NOMO-1 (cell line): ENCODE measurements at regions not wholly inside any gene's neighbourhood (a gene's known extent, or its start where the extent isn't known, plus 50 kb on each side); places are given as distances from the start of the nearest gene placed in this dataset.
"Not testable (repeated sequence)": the region's sequence is repeated elsewhere in the genome, so short reads cannot be mapped to it uniquely, and the experiment has no call there.

Experiments used
- DNase-seq, 2 experiments: peaks; one replicate each; lab custom pipeline; 2025; ENCODE audit not compliant: unreplicated experiment in 2 of 2; lab: John Stamatoyannopoulos, UW

DNA sequence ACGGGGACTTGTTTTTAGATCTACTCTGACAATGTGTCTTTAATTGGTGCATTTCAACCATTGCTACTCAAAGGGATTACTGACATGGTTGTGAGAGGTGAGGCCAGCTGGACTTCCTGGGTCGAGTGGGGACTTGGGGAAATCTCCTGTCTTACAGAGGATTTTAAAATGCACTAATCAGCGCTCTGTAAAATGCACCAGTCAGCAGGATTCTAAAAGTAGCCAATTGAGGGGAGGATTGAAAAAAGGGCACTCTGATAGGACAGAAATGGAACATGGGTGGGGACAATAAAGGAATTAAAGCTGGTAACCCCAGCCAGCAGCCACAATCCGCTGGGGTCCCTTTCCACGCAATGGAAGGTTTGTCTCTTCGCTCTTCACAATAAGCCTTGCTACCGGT, 122.5 kb upstream of the SNRPN start:
- no peak for DNase-seq

DNA sequence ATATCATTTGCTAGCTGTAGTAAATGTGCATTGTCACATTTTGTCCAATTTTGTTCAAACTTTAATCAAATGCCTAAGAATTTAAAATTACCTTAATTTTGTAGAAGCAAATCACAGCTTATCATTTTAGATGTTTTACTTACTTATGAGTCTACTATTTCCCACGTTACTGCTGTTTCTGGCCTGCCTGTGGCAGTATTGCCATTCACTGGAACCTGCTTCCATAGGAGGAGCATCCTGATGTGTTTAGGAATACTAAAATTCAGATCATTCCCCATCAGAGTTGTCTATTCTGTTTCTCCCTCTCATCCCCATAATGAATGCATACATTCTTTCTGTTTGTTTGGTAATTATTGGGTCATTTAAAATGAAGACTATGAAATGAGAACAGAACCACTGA, 119.5 kb upstream of the SNRPN start:
- no peak for DNase-seq

DNA sequence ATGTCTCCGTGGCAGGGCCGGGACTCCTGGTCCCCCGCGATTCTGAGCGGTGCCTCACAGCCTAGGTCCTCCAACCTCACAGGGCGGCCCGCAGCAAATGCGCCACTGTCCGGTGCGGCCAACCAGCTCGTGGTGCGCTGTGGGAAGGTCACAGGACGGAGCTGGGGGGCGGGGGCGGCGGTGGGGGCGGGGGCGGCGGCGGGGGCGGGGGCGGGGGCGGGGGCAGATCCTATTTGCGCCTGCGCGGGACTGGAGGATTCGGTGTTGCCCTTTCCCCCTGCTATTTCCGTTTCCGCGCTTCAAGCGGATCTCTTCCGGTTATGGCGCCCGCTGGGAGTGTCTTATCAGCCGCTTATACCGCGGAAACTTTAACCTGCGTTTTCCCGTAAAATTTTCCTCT, 106.7 kb upstream of the SNRPN start:
- no peak for DNase-seq

DNA sequence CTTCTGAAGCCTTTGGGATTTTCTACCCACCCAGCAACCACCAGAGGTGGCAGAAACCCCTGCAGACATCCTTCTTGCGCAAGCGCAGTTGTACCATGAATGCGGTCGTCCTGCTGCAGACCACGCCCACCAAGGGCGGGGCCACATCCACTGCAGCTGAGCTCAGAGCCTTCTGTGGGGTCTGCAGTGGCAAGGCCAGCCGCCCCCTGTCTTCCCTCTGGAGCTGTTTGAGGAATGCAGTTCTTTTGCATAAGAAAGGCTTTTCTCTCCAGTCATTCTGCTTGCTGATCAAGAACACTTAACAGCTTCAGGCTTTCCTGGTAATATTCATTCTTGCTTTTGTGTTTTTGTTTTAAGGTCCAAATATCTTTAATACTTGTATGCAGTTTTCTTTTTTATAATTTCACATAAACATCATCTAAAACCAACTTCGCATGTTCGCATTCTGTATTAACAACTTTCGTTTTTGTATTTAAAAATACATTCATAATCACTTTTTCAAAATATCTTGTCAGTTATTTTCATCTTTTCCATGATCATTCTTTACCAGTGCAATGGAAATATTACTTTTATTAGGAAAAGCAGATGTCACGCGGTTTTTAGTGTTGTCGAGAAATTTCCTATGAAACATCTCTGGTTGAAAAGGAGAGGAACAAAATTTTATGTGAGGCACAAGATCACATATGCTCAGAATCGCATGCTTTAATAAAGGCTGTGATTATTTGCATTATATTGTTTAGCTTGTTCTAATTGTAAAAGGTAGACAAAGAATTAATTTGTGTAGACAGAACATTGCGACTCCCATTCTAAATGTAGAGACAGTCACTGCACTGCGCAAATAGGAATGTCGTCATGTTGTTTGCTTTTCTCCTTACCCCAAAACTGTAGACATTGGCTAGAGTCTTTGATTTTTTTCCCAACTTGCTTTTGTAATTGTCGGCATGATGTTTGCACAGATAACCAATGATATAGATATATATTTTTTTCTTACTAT, 98.1 kb upstream of the SNRPN start:
- DNase-seq = no peak

DNA sequence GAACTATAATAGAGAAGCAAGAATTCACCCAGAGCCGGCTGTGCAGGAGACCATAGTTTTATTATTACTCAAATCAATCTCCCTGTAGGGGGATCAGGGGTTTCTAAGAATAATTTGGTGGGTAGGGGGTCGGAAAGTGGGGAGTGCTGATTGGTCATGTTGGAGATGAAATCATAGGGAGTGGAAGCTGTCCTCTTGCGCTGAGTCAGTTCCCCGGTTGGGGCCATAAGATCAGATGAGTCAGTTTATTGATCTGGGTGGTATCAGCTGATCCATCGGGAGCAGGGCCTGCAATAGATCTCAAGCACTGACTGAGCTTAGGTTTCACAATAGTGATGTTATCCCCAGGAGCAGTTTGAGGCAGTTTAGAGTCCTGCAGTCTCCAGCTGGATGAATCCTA, 97.0 kb upstream of the SNRPN start:
- no peak for DNase-seq

DNA sequence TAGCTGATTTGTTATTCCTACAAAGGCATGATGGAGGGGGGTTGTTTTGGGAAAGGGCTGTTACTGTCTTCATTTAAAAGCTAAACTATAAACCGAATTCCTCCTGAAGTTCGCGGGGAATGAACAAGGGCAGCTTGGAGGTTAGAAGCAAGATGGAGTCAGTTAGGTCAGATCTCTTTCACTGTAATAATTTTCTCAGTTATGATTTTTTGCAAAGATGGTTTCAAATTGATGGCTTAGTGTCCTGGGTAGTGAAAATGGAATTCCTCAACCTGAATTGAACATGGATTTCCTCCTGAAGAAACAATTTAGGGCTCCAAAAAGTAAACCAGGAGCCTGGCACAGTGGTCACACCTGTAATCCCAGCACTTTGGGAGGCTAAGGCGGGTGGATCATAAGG, 96.6 kb upstream of the SNRPN start:
- not testable (repeated sequence) for DNase-seq

DNA sequence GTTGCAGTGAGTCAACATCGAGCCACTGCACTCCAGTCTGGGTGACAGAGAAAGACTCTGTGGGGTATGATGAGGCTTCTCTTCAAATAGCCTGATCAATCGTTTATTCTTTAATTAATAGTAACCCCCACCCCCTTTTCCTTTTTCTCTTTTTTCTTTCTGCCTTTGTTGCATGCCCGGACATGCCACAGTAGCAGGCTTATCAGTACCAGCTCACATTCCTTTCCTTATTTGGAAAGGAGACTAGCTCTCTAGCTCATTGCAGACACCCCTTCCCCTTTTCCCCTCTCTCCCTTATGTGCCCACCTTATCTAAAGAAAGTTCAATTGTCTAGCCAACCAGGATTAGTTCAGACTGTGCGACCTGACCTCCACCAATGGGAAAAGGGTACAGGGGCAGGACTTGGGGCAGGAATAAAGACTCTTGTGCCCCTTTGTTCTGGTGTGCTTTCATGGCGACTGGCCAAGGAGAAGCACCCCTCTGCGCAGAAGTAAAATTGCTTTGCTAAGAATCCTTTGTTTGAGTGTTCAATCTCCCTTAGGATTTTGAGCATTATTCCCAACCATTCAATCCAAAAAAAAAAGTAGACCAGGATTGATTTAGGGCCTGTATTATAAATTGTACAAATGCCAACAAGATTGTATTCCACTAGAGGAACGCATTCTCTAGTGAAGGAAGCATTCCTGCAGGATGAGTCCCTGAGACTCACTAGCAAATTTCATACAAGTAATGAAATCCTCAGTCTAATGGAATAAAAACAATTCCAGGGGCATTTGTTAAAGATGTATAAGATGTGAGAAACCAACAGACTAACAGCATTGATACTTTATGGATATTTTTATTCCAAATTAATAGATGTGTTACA, 95.8 kb upstream of the SNRPN start:
- DNase-seq = no peak

DNA sequence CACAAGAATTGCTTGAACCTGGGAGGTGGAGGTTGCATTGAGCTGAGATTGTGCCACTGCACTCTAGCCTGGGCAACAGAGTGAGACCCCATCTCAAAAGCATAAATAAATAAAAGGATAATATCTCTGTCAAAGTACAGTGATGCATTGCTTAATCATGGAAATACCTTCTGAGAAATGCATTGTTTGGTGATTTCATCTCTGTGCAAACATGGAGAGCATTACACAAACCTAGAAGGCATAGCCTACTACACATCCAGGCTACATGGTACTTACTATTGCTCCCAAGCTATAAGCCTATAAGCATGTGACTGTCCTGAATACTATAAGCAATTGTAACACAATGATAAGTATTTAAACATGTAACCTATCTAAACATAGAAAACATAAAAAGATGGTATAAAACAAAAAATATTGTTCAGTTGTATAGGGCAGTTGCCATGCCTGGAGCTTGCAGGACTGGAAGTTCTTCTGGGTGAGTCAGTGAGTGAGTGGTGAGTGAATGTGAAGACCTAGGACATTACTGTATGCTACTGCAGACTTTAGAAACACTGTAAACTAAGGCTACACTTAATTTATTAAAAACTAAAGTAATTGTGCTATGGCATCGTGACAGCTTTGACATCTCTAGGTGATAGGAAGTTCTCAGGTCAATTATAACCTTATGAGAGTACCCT, 93.6 kb upstream of the SNRPN start:
- DNase-seq = no peak

DNA sequence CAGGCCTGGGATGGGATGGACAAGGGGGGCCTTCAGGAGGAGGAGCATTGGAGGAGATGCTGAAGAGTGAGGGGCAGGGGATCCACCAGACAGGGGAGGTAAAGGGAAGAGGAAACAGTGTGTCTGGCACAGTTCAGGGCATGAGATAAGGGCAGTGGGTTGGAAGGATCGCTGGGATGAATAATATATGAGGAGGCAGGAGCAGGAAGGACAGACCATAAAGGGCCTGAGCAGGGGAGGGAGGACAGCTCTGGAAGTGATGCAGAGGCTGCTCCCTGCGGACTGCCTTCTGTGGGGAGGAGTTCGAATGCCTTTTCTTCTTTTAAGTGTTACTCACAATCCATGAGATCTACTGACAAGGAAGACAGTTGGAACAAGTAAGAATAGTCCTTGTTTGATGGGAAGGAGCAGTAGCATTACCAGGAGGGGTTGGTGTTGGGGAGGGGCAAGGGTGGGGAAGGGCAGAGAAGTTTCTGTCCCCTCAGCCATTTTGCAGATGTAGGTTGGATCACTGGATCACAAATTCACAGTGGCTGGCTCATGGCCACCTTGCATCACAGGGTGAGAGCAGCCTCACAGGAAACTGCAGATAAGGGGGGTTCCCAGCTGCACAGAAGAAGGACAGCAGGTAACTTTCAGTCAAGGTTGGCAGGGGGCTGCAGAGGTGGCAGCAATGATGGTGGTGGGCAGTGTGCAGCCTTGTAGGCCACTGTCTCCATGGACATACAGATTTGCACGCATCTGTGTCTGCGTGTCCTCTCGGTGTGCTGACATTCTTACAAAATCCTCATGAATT, 91.9 kb upstream of the SNRPN start:
- no peak for DNase-seq

DNA sequence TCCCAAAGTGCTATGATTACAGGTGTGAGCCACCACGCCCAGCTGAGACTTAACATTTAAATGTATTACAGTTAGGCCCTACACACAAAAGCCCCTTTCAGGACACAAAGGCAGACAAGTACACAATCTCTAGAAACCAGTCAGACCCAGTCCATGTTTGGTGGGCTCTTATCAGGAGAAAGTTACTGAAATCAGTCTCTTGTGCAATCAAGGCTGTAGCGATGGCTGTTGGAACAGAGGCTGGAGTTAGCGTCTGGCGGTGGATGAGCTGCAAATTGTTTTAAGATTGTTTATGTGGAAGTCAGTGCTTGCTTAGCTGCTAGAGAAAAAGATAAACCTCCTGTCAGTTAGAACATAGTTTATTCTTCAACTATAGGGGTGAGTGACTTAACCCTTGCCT, 89.5 kb upstream of the SNRPN start:
- DNase-seq = no peak

DNA sequence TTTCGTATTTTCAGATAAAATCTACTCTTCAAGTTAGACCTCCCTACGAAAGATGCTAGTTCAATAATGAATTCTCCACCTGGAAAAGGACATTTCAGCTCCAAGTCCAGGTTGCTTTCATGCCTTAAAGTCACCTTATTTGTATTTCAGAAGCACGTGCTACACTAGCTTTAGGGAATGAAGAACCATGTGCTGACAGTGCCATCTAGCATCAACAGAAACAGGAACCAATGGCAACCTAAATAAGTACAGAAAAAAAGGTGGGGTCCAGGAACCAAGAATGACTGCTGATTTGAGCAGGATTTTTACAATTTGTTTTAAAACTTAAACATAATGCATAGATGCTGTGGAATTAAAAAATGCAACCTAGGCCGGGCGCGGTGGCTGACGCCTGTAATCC, 77.6 kb upstream of the SNRPN start:
- no peak for DNase-seq

DNA sequence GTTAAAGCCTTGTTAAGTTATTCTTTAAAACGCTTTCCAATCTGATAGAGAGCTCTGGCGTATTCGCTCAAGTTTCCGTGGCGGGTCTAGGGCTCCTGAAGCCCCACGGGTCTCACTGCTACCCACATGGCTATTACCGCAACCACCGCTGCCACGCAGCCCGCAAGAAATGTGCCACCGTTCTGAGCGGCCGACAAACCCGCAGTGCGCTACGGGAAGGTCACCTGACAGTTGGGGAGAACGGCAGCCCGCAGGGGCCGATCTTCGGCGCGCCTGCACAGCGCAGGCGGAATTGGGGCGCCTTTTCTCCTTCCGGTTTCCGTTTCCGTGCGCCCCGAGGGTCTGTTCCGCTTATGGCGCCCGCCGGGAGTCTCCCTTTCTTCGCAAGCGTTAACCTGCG, 76.6 kb upstream of the SNRPN start:
- no peak for DNase-seq

DNA sequence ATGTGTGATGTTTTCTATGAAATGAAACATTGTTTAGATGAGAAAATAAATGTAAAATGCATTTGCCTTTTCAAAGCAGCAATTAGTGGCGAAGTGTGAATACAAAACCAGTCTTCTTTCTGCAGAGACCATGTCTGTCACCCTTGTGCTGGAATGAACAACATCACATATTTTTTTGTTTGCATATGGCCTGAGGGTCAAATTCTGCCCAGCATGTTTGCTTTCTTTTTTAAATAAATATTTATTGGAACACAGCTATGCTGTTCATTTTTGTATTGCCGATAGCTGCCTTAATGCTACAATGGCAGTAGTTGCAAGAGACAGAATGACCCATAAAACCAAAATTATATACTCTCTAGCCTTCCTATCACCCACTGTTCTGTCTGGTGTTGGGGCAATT, 75.3 kb upstream of the SNRPN start:
- no peak for DNase-seq

DNA sequence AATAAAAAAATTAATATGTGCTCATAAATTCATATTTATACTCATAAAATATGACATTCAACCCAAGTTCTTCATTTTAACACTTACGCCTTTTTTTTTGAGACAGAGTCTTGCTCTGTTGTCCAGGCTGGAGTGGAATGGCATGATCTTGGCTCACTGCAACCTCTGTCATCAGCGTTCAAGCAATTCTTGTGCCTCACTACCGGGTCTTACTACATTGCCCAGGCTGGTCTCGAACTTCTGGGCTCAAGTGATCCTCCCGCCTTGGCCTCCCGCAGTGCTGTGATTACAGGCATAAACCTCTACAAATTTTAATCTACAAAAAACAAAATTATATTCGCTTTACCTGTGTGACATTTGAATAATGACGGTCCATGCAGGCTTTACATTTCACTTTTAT, 74.1 kb upstream of the SNRPN start:
- DNase-seq = no peak

DNA sequence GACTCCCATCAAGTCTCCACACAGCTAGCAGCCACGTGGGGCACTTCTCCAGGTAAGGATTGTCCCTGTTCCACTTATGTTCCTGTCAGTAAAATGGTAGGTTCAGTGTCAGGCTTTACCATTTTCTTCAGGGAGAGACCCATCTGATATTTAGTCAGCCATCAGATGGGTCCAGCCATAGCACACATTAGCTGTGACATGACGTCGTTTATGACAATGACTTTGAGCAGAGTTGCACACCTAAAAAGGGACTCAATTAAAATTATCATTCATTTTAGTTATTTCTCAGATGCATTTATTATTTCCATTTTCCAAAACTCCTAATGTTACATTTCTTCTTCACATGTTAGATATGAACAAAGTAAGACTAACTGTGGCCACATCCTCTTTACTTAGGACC, 68.2 kb upstream of the SNRPN start:
- no peak for DNase-seq

DNA sequence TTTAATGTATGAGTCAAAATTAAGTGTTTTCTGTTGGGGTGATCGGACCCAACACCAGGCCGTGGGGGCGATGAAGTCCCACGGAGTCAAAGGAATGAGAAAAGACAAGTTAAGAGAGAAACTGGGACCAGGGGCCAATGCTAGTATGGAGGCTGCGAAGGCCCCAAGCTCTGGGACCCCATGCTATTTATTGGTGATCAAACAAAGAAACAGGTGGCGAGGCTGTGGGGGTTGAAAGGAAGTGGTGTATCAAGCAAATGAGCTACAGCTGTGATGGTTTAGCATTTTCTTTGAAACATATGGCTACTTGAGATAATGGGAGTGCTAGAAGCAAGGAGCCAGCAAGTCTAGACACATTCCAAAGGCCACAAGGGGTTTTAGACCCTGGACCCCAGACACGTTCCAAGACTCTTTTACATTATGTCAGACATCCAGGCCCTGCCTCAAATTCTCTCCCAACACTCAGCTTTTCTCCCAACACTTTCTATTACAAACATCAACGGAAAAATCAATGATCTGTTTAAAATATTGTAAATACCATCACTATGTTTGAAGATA, 56.0 kb upstream of the SNRPN start:
- no peak for DNase-seq

DNA sequence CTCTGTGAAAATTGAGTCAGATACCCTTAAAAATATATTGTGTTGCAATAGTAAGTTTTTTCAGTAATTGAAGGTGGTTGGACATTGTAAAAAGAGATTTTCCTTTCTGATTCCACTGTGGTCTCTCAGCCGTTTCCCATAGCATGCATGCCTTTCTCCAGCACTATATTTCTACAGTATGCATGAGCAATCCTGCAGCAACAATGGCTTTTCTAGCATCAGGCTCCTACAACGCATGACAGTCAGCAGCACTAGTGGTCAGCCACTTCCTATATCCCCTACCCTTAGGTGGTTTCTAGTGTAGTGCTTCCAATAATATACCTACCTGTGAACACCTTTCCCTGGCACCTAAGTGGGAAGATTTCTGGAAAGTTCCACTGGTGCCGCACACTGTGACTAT, 55.4 kb upstream of the SNRPN start:
- DNase-seq = no peak

DNA sequence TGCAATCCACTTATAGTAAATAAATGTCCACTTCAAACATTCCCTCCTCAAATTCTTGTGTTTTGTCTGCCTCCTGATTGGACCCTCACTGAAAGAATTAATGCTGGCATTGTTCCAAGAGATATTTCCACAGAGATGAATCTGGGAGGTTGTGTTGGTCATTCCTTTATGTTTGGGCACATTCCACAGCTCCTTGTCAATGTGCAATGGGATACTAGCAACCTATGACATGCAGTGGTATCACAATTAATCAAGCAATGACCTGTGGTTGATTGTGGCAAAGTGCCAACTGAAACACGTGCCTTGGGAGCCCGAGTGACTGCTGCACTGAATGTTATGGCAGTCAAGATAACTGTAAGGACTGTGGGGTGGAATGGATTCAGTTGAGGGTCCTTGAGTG, 55.0 kb upstream of the SNRPN start:
- DNase-seq = no peak

DNA sequence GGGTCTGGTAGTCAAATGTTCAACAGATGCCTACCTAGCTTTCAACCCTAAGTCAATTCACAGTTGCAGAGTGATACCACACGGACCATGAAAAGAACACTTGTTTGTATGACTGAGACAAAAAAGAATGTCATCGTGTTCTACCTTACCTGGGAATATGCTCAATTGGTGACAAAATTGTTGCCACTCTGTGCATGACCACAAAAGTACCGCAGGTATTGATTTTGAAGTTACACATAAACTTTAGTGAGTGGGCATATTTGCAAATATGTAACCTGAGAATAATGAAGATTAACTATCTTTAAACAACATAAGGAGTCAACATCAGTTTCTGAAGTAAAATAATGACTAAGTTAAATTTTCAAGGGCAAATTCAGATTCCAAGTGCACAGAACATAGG, 53.4 kb upstream of the SNRPN start:
- DNase-seq = no peak
